ENCODE measurements at regions not wholly inside any gene's neighbourhood (a gene's known extent, or its start where the extent isn't known, plus 50 kb on each side); places are given as distances from the start of the nearest gene placed in this dataset.

DNA sequence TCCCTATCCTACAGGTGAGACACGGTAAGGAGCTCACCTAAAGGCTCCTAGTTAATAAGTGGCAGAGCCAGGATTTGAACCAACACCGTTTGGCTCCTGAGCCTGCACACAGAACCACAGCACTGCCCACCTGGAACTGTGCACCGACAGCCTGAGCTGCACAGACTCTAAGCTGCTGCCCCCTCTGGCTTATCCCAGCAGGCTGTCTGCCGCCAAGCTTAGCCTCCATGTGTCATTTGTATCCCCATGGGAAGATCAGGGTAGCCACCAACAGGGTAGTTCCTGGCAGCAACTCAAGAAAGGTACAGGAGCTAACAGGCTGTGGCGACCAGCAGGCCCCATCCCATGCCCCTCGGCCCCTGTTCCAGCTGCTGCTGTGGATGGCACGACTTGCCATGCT is 135.7 kb downstream of the LRRC30 start:
- TF ChIP-seq, protein P1, sequence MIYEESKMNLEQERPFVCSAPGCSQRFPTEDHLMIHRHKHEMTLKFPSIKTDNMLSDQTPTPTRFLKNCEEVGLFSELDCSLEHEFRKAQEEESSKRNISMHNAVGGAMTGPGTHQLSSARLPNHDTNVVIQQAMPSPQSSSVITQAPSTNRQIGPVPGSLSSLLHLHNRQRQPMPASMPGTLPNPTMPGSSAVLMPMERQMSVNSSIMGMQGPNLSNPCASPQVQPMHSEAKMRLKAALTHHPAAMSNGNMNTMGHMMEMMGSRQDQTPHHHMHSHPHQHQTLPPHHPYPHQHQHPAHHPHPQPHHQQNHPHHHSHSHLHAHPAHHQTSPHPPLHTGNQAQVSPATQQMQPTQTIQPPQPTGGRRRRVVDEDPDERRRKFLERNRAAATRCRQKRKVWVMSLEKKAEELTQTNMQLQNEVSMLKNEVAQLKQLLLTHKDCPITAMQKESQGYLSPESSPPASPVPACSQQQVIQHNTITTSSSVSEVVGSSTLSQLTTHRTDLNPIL (CRISPR knock-in tag; IDR thresholded peaks at IDR 0.05; ENCODE audit: low read depth) = no peak
- TF ChIP-seq, protein P2, sequence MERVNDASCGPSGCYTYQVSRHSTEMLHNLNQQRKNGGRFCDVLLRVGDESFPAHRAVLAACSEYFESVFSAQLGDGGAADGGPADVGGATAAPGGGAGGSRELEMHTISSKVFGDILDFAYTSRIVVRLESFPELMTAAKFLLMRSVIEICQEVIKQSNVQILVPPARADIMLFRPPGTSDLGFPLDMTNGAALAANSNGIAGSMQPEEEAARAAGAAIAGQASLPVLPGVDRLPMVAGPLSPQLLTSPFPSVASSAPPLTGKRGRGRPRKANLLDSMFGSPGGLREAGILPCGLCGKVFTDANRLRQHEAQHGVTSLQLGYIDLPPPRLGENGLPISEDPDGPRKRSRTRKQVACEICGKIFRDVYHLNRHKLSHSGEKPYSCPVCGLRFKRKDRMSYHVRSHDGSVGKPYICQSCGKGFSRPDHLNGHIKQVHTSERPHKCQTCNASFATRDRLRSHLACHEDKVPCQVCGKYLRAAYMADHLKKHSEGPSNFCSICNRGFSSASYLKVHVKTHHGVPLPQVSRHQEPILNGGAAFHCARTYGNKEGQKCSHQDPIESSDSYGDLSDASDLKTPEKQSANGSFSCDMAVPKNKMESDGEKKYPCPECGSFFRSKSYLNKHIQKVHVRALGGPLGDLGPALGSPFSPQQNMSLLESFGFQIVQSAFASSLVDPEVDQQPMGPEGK (CRISPR knock-in tag; IDR thresholded peaks at IDR 0.05; ENCODE audit: borderline replicate concordance) = no peak
- TF ChIP-seq ZC3H10 (CRISPR knock-in tag; IDR thresholded peaks at IDR 0.05) (no peak), ZFP30 (CRISPR knock-in tag; IDR thresholded peaks at IDR 0.05) (no peak), SNAI2 (CRISPR knock-in tag; IDR thresholded peaks at IDR 0.05) (no peak), ZFP3 (CRISPR knock-in tag; IDR thresholded peaks at IDR 0.05) (no peak)

Measured in SK-N-SH treated with all-trans-retinoic acid at 6 μM for 48 hours (cell line).